ENCODE measurements at regions not wholly inside any gene's neighbourhood (a gene's known extent, or its start where the extent isn't known, plus 50 kb on each side); places are given as distances from the start of the nearest gene placed in this dataset.

DNA sequence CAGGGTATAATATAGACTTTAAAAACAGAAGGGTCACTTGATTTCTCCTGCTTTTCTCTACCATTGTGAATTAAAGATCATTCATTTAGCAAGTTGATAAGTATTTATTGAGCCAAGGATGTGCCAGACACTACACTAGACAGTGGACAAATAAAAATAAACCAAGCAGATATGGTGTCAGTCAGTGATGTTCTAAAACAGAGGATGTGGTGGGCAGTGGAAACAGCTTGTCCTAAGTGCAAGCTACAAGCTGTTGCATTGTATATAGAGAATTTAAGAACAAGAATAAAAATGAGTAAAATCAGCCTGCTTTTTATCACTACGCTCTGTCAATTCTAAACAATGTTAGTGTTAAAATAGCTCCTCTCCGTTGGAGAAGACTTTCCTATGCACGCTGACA, 637.3 kb upstream of the GRM7 start:
- TF ChIP-seq, protein P1, sequence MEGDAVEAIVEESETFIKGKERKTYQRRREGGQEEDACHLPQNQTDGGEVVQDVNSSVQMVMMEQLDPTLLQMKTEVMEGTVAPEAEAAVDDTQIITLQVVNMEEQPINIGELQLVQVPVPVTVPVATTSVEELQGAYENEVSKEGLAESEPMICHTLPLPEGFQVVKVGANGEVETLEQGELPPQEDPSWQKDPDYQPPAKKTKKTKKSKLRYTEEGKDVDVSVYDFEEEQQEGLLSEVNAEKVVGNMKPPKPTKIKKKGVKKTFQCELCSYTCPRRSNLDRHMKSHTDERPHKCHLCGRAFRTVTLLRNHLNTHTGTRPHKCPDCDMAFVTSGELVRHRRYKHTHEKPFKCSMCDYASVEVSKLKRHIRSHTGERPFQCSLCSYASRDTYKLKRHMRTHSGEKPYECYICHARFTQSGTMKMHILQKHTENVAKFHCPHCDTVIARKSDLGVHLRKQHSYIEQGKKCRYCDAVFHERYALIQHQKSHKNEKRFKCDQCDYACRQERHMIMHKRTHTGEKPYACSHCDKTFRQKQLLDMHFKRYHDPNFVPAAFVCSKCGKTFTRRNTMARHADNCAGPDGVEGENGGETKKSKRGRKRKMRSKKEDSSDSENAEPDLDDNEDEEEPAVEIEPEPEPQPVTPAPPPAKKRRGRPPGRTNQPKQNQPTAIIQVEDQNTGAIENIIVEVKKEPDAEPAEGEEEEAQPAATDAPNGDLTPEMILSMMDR (IDR thresholded peaks at IDR 0.05), result no peak
- TF ChIP-seq POLR2AphosphoS5 (IDR thresholded peaks at IDR 0.05), result no peak

Measured in stomach (tissue), 4 donors.